Body of pancreas (tissue), 4 donors: ENCODE measurements at regions not wholly inside any gene's neighbourhood (a gene's known extent, or its start where the extent isn't known, plus 50 kb on each side); places are given as distances from the start of the nearest gene placed in this dataset.

ENCODE experiments used
- ATAC-seq: fragments of 150-250 bp; one replicate; pipeline ENCODE4 v1.9.1; 2016
- DNase-seq, 4 donors: peaks; one replicate each; pipeline ENCODE4 v3.0.0-alpha.2; 2019
- H3K27ac ChIP-seq, 4 donors: fragments of 200-600 bp; sonication (generic); 1 replicate in 3 of 4; 2 replicates in 1 of 4; pipeline versions ENCODE4 v1.5.1 to v1.6.1; 2016 to 2019; ENCODE audit warnings: mild to moderate bottlenecking in 1 of 4, mixed read lengths in 1 of 4, moderate library complexity in 1 of 4
- H3K27me3 ChIP-seq, 2 donors: fragments of 200-600 bp; sonication (generic); one replicate each; pipeline ENCODE4 v1.6.0; 2016; ENCODE audit warnings: mild to moderate bottlenecking in 1 of 2
- H3K36me3 ChIP-seq, 2 donors: fragments of 200-600 bp; sonication (generic); replicated peaks in 1 of 2; 2 replicates each; pipeline ENCODE4 v1.5.1; 2016; ENCODE audit warnings: low read depth in 2 of 2; ENCODE audit not compliant: insufficient read depth in 1 of 2
- H3K4me1 ChIP-seq: fragments of 200-600 bp; sonication (generic); one replicate; pipeline ENCODE4 v1.6.0; 2016
- H3K4me3 ChIP-seq, 2 donors: fragments of 200-600 bp; sonication (generic); 1 replicate in 1 of 2; 2 replicates in 1 of 2; pipeline ENCODE4 v1.5.1; 2016 to 2019
- H3K9me3 ChIP-seq, 3 donors: fragments of 200-600 bp; sonication (generic); 1 replicate in 2 of 3; 2 replicates in 1 of 3; pipeline ENCODE4 v1.5.1; 2016
- CTCF ChIP-seq, 7 experiments: fragments of 450-650 bp in 4 of 7; fragments of 200-600 bp in 3 of 7; sonication (generic) in 3 of 7; IDR thresholded peaks; one replicate each; pipeline ENCODE4 v1.5.1; 2016 to 2019; ENCODE audit warnings: antibody characterized with exemption in 7 of 7
- POLR2A ChIP-seq, 3 donors: fragments of 450-650 bp; IDR thresholded peaks; one replicate each; pipeline ENCODE4 v1.6.1; 2016; ENCODE audit warnings: antibody characterized with exemption in 3 of 3, mild to moderate bottlenecking in 2 of 3
- WGBS, 2 donors: methylation state at CpG; one replicate each; pipeline ENCODE4 v1.1.5; 2017; 5-methylcytosine and 5-hydroxymethylcytosine counted together
- intact Hi-C: fragments of 100-400 bp; cut with DNase I; formaldehyde crosslinking; loops from one replicate; pipeline ENCODE4 v1.15.1; 2023

- intact Hi-C loops, result no loop called here
- Histone ChIP-seq H3K4me3 (no peak overlapping the region), H3K36me3 (no peaks in the 10 kb centered on the region), H3K9me3 (no peaks in the 10 kb centered on the region), H3K27me3 (no peaks in the 10 kb centered on the region), H3K27ac (no peak overlapping the region), H3K4me1 (peaks cover 29% of the 10 kb centered on the region)
- 17 to 26% methylated on average over 3 of the region's 3 CpGs for WGBS, 2 donors
- no peak for ATAC-seq
- TF ChIP-seq CTCF (IDR thresholded peaks at IDR 0.05), result no peak
- no peak for TF ChIP-seq POLR2A (IDR thresholded peaks at IDR 0.05)
- no peak for DNase-seq
Observed at GRCh38 chr7:115088893-115089292, 167.0 kb downstream of the MDFIC start.

- Histone ChIP-seq H3K27me3 (no peaks in the 10 kb centered on the region), H3K4me3 (no peak overlapping the region), H3K36me3 (no peaks in the 10 kb centered on the region), H3K27ac (peak overlapping the region in 3 of 4 donors; percentile 16 to 21 (median 18)), H3K9me3 (no peaks in the 10 kb centered on the region), H3K4me1 (peaks cover 29% of the 10 kb centered on the region)
- 12 to 30% methylated on average over 2 of the region's 2 CpGs for WGBS, 2 donors
- TF ChIP-seq CTCF (IDR thresholded peaks at IDR 0.05), result no peak
- no peak for TF ChIP-seq POLR2A (IDR thresholded peaks at IDR 0.05)
- DNase-seq (peak; percentile 21 to 49 (median 28)), ATAC-seq (peak; percentile 95)
- intact Hi-C loops, result no loop called here
Observed at GRCh38 chr7:115087437-115087836, 165.5 kb downstream of the MDFIC start.

DNA sequence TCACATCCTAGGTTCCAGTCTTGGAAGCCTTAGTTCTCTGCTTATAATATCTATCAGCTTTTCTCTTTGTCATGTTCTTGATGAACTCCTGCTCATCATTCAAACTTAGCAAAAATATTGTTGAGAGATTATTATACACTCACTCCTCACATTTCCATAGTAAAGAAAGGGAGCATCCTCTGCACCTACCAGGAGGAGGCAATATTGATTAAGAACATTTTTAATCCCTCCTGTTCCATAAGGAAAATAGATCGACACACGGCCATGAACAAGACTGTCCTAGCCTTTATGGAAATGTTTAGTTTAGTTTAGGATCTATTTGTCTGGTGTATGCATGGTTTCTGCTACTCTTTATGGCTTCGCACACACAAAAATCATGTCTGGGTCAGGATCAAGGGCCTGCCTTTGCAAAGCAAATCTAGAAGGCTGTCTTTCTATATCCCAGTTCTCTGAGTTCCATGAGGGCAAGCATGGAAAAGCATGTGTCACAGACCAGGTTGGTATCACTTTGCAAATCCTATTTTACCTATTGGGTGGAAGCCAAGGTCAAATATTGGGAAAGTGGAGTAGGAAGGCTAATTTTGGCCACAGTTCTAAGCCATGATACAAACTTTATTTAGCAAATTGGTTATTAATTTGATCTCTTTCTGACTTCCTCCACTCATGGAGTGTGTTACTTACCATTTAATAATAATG, 164.4 kb downstream of the MDFIC start:
- no peaks in the 10 kb centered on the region for H3K36me3 ChIP-seq
- no peak for DNase-seq
- ATAC-seq, result no peak

DNA sequence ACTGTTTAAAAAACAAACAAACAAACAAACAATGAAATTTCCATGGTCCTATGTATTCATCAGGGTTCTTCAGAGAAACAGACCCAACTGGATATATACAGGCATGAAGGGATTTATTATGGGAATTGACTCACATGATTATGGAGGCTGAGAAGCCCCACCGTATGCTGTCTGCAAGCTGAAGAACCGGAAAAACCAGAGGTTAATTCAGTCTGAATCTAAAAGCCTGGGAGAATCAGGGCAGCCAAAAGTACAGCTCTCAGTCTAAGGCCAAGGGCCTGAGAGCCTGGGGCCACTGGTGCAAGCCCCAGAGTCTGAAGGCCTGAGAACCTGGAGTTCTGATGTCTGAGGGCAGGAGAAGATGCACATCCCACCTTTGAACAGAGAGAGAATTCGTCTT, 163.5 kb downstream of the MDFIC start:
- intact Hi-C loops, result no loop called here
- no peak for DNase-seq
- Histone ChIP-seq H3K27me3 (no peaks in the 10 kb centered on the region), H3K4me1 (peaks cover 29% of the 10 kb centered on the region), H3K27ac (no peak overlapping the region), H3K36me3 (no peaks in the 10 kb centered on the region), H3K9me3 (no peaks in the 10 kb centered on the region), H3K4me3 (no peak overlapping the region)
- TF ChIP-seq POLR2A (IDR thresholded peaks at IDR 0.05) (no peak), CTCF (IDR thresholded peaks at IDR 0.05) (no peak)
- WGBS, 2 donors, result 65 to 67% methylated on average over 3 of the region's 3 CpGs
- no peak for ATAC-seq

More for the DNA sequence above, 164.4 kb downstream of the MDFIC start:
- 57 to 61% methylated on average over 3 of the region's 3 CpGs for WGBS, 2 donors
- Histone ChIP-seq H3K27me3 (no peaks in the 10 kb centered on the region), H3K9me3 (no peaks in the 10 kb centered on the region), H3K27ac (no peak overlapping the region), H3K4me1 (peaks cover 29% of the 10 kb centered on the region), H3K4me3 (no peak overlapping the region)
- peak in 4 of 7 experiments; percentile 39 to 51 (median 43) for TF ChIP-seq CTCF (IDR thresholded peaks at IDR 0.05)
- no peak for TF ChIP-seq POLR2A (IDR thresholded peaks at IDR 0.05)
- intact Hi-C loops, result no loop called here

DNA sequence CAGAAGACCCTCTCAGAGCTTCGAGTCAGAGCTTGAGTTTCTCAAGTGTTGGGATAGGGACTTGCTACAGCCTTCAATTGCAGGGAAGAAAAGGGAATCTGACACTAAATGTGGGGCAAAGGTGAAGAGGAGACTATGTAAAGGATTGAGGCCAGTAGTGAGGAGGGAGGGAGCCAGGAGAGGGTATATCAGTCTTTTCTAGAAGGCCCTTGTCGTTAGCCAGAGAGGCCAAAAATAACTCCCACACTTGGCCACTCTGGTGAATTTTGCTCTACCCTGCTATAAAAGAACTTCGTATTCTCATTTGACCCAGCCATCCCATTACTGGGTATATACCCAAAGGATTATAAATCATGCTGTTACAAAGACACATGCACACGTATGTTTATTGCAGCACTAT, 162.0 kb downstream of the MDFIC start:
- 85 to 91% methylated on average over 4 of the region's 4 CpGs for WGBS, 2 donors
- H3K4me1 ChIP-seq, result peaks cover 27% of the 10 kb centered on the region
- DNase-seq, result no peak
- TF ChIP-seq POLR2A (IDR thresholded peaks at IDR 0.05), result no peak
- ATAC-seq, result no peak
- no peak overlapping the region for H3K27ac ChIP-seq
- intact Hi-C loops, result no loop called here
- H3K9me3 ChIP-seq, result no peaks in the 10 kb centered on the region
- H3K36me3 ChIP-seq, result no peaks in the 10 kb centered on the region
- no peaks in the 10 kb centered on the region for H3K27me3 ChIP-seq
- H3K4me3 ChIP-seq, result no peak overlapping the region
